GM12878 (cell line): ENCODE measurements at regions not wholly inside any gene's neighbourhood (a gene's known extent, or its start where the extent isn't known, plus 50 kb on each side); places are given as distances from the start of the nearest gene placed in this dataset.

Experiments used
- ATAC-seq: fragments of 200-7000 bp; cut with Tn5 transposase; 3 replicates; pipeline ENCODE4 v1.9.1; 2020; ENCODE audit warnings: mild to moderate bottlenecking, moderate library complexity
- BruUV-seq: library from RNA; stranded (reverse); fragments of 400-500 nt; replicated peaks from 2 replicates; lab custom pipeline; 2021; lab: Mats Ljungman, UMichigan
- CTCF ChIA-PET: fragments of 300-600 bp; sonication (Branson Sonifier 250); formaldehyde crosslinking; extraction: SDS; loops from one replicate; lab custom pipeline; 2021; ENCODE audit warnings: inconsistent platforms; lab: Yijun Ruan, JAX
- POLR2A ChIA-PET: fragments of 350-600 bp; formaldehyde crosslinking; extraction: SDS; loops from one replicate; lab custom pipeline; 2021; ENCODE audit warnings: inconsistent platforms; lab: Charles Lee
- RAD21 ChIA-PET: fragments of 300-600 bp; sonication (Branson Sonifier 250); formaldehyde crosslinking; loops from one replicate; lab custom pipeline; 2023; ENCODE audit warnings: antibody characterized with exemption; ENCODE audit not compliant: unreplicated experiment; lab: Charles Lee
- SMC1A ChIA-PET: fragments of 300-600 bp; sonication (Branson Sonifier 250); formaldehyde crosslinking; loops from one replicate; lab custom pipeline; 2023; ENCODE audit not compliant: unreplicated experiment, uncharacterized antibody; lab: Charles Lee
- DNase-seq: peaks from one replicate; pipeline ENCODE4 v3.0.0-alpha.2; 2011; ENCODE audit warnings: low read depth, low spot score
- FAIRE-seq: peaks from 3 replicates; lab custom pipeline; 2011; peaks lifted over from hg19 to GRCh38; lab: Jason Lieb, UNC
- H2AFZ ChIP-seq: 2 replicates; pipeline ENCODE4 v1.6.0; 2011; ENCODE audit warnings: low read depth, low read length, control low read depth; ENCODE audit not compliant: control insufficient read depth
- H3K27ac ChIP-seq: 2 replicates; pipeline ENCODE4 v1.5.1; 2011; ENCODE audit warnings: control low read depth; ENCODE audit not compliant: control insufficient read depth, insufficient read depth
- H3K27me3 ChIP-seq, 2 experiments: replicated peaks in 1 of 2; 2 replicates each; pipeline versions ENCODE4 v1.6.0 to v1.6.1; 2011; ENCODE audit warnings: low read length in 1 of 2; ENCODE audit not compliant: control insufficient read depth in 2 of 2, insufficient read depth in 2 of 2
- H3K36me3 ChIP-seq, 2 experiments: 2 replicates each; pipeline ENCODE4 v1.5.1; 2011; ENCODE audit warnings: low read length in 1 of 2; ENCODE audit not compliant: control insufficient read depth in 2 of 2, insufficient read depth in 2 of 2
- H3K4me1 ChIP-seq: 2 replicates; pipeline ENCODE4 v1.6.1; 2011; ENCODE audit warnings: mild to moderate bottlenecking, low read length, moderate library complexity, mixed read lengths; ENCODE audit not compliant: control insufficient read depth, insufficient read depth
- H3K4me2 ChIP-seq: 2 replicates; pipeline ENCODE4 v1.6.0; 2011; ENCODE audit warnings: control low read depth; ENCODE audit not compliant: control insufficient read depth, insufficient read depth
- H3K4me3 ChIP-seq: fragments of 200-600 bp; sonication (generic); 2 replicates; pipeline ENCODE4 v1.5.1; 2016
- H3K79me2 ChIP-seq: 2 replicates; pipeline ENCODE4 v1.6.0; 2011; ENCODE audit warnings: low read length; ENCODE audit not compliant: control insufficient read depth, insufficient read depth
- H3K9ac ChIP-seq: 2 replicates; pipeline ENCODE4 v1.8.0; 2011; ENCODE audit warnings: low read length, control low read depth, mixed read lengths; ENCODE audit not compliant: control insufficient read depth, insufficient read depth
- H3K9me3 ChIP-seq: replicated peaks from 3 replicates; pipeline ENCODE4 v1.5.1; 2011; ENCODE audit warnings: mild to moderate bottlenecking, low read length; ENCODE audit not compliant: control insufficient read depth, insufficient read depth
- H4K20me1 ChIP-seq: 2 replicates; pipeline ENCODE4 v1.6.0; 2011; ENCODE audit not compliant: control insufficient read depth, insufficient read depth
- ATF2 ChIP-seq: IDR thresholded peaks from 2 replicates; pipeline ENCODE4 v1.6.1; 2012; ENCODE audit warnings: low read length, inconsistent platforms
- CTCF ChIP-seq, 3 experiments: IDR thresholded peaks in 2 of 3; conservative IDR thresholded peaks in 1 of 3; 2 replicates each; pipeline ENCODE4 v1.5.1; 2011; ENCODE audit warnings: low read depth in 3 of 3, low read length in 3 of 3, mild to moderate bottlenecking in 3 of 3, control low read depth in 2 of 3, moderate library complexity in 2 of 3, inconsistent platforms in 1 of 3, mixed read lengths in 1 of 3; ENCODE audit not compliant: control insufficient read depth in 2 of 3, insufficient read depth in 1 of 3; ENCODE audit errors: extremely low read depth in 1 of 3
- ESRRA ChIP-seq: IDR thresholded peaks from 2 replicates; pipeline ENCODE4 v1.6.1; 2012; ENCODE audit warnings: mild to moderate bottlenecking, low read length, improper control_type of control experiment
- HDAC6 ChIP-seq: fragments of 200-600 bp; sonication (generic); IDR thresholded peaks from one replicate; pipeline ENCODE4 v1.8.0; 2017; ENCODE audit warnings: antibody characterized with exemption; ENCODE audit not compliant: unreplicated experiment
- SMC3 ChIP-seq: IDR thresholded peaks from 2 replicates; pipeline ENCODE4 v1.6.1; 2011; ENCODE audit warnings: low read length, improper control_type of control experiment, borderline replicate concordance
- WGBS: methylation state at CpG from one replicate; pipeline ENCODE4 v1.1.6; 2016; ENCODE audit warnings: low lambda C conversion rate; ENCODE audit not compliant: insufficient replicate concordance, insufficient coverage; ENCODE audit errors: missing lambda C conversion rate; 5-methylcytosine and 5-hydroxymethylcytosine counted together
- in situ Hi-C: fragments of 300-500 bp; cut with MboI; formaldehyde crosslinking; loops from 9 replicates; pipeline ENCODE4 v1.14.3; 2018; ENCODE audit warnings: mixed read lengths
- intact Hi-C: fragments of 100-400 bp; cut with micrococcal nuclease; formaldehyde crosslinking; loops from one replicate; pipeline ENCODE4 v1.14.2; 2022; ENCODE audit not compliant: unreplicated experiment

GRCh38 chr2:220460257-220460985, 833.0 kb downstream of the SLC4A3 start:
- Histone ChIP-seq H2AFZ (no peak overlapping the region), H3K36me3 (no peaks in the 10 kb centered on the region), H3K79me2 (no peaks in the 10 kb centered on the region), H3K9me3 (no peaks in the 10 kb centered on the region), H3K4me1 (no peaks in the 10 kb centered on the region), H3K9ac (no peak overlapping the region), H3K27ac (no peak overlapping the region), H4K20me1 (no peaks in the 10 kb centered on the region), H3K27me3 (no peaks in the 10 kb centered on the region), H3K4me2 (no peak overlapping the region), H3K4me3 (no peak overlapping the region)
- ChIA-PET POLR2A (no interaction called here), CTCF (no interaction called here), RAD21 (no interaction called here), SMC1A (no interaction called here)
- ATAC-seq, result peak; percentile 56; the same call in 2 of the 3 replicates
- BruUV-seq, result no TSS peak
- 9% methylated on average over 4 of the region's 4 CpGs for WGBS
- in situ Hi-C loops (no loop called here), intact Hi-C loops (no loop called here)
- FAIRE-seq, result no peak
- no peak for TF ChIP-seq SMC3
- TF ChIP-seq HDAC6, result no peak
- 0 out of 6 replicates have a peak, but pooled peaks of 2 of the 3 experiments have one; percentile 1 to 24 for TF ChIP-seq CTCF (IDR thresholded peaks at IDR 0.05 in 2 of 3, conservative IDR thresholded peaks at IDR 0.05 in 1 of 3; ENCODE audit: control insufficient read depth in 2 of 3, extremely low read depth in 1 of 3, insufficient read depth in 1 of 3, low read depth in 3 of 3, low read length in 3 of 3)
- TF ChIP-seq ESRRA, result no peak
- TF ChIP-seq ATF2, result no peak
- DNase-seq, result no peak
